HUES48 (cell line): ENCODE measurements at regions not wholly inside any gene's neighbourhood (a gene's known extent, or its start where the extent isn't known, plus 50 kb on each side); places are given as distances from the start of the nearest gene placed in this dataset.
"Not testable (repeated sequence)": the region's sequence is repeated elsewhere in the genome, so short reads cannot be mapped to it uniquely, and the experiment has no call there.

Experiments
- H3K27ac ChIP-seq: one replicate; pipeline ENCODE4 v1.7.0; 2013; ENCODE audit warnings: low read depth, low read length, inconsistent platforms
- H3K27me3 ChIP-seq: 2 replicates; pipeline ENCODE4 v1.6.1; 2013; ENCODE audit warnings: mild to moderate bottlenecking, low read length; ENCODE audit not compliant: control insufficient read depth, insufficient read depth
- H3K36me3 ChIP-seq: 2 replicates; pipeline ENCODE4 v1.6.1; 2013; ENCODE audit warnings: low read length; ENCODE audit not compliant: control insufficient read depth, insufficient read depth
- H3K4me1 ChIP-seq: 2 replicates; pipeline ENCODE4 v1.6.1; 2013; ENCODE audit warnings: mild to moderate bottlenecking, low read length; ENCODE audit not compliant: control insufficient read depth, insufficient read depth
- H3K4me3 ChIP-seq: 2 replicates; pipeline ENCODE4 v1.5.1; 2013; ENCODE audit warnings: mild to moderate bottlenecking, low read depth, low read length
- H3K9ac ChIP-seq: 2 replicates; pipeline ENCODE4 v1.6.1; 2013; ENCODE audit warnings: mild to moderate bottlenecking, low read depth, low read length, moderate library complexity
- H3K9me3 ChIP-seq: 2 replicates; pipeline ENCODE4 v1.6.1; 2013; ENCODE audit warnings: low read length; ENCODE audit not compliant: control insufficient read depth, insufficient read depth

- Histone ChIP-seq H3K27ac (no peak overlapping the region), H3K9ac (no peak overlapping the region)
Measured at GRCh38 chr20:52302736-52303135, 111.2 kb upstream of the ZFP64 start.

GRCh38 chr20:52302051-52302450, 110.5 kb upstream of the ZFP64 start:
- not testable (repeated sequence) for H3K9me3 ChIP-seq, H3K9ac ChIP-seq, H3K27ac ChIP-seq, H3K4me1 ChIP-seq, H3K36me3 ChIP-seq, H3K4me3 ChIP-seq, H3K27me3 ChIP-seq

More at GRCh38 chr20:52302736-52303135, 111.2 kb upstream of the ZFP64 start:
- Histone ChIP-seq H3K9me3 (no peaks in the 10 kb centered on the region), H3K27me3 (no peaks in the 10 kb centered on the region), H3K4me3 (no peak overlapping the region), H3K36me3 (no peaks in the 10 kb centered on the region), H3K4me1 (no peaks in the 10 kb centered on the region)

GRCh38 chr20:52295556-52295955, 104.0 kb upstream of the ZFP64 start:
- Histone ChIP-seq H3K27ac (no peak overlapping the region), H3K9me3 (no peaks in the 10 kb centered on the region), H3K36me3 (no peaks in the 10 kb centered on the region), H3K4me3 (no peak overlapping the region), H3K9ac (no peak overlapping the region), H3K27me3 (no peaks in the 10 kb centered on the region), H3K4me1 (no peaks in the 10 kb centered on the region)

- Histone ChIP-seq H3K4me1 (no peaks in the 10 kb centered on the region), H3K27ac (no peak overlapping the region), H3K36me3 (no peaks in the 10 kb centered on the region), H3K9ac (no peak overlapping the region), H3K9me3 (no peaks in the 10 kb centered on the region), H3K27me3 (no peaks in the 10 kb centered on the region), H3K4me3 (no peak overlapping the region)
Measured at GRCh38 chr20:52294106-52294628, 102.6 kb upstream of the ZFP64 start.

GRCh38 chr20:52291109-52291508, 99.5 kb upstream of the ZFP64 start:
- Histone ChIP-seq H3K4me1 (no peaks in the 10 kb centered on the region), H3K27ac (no peak overlapping the region), H3K36me3 (no peaks in the 10 kb centered on the region), H3K4me3 (no peak overlapping the region), H3K9me3 (no peaks in the 10 kb centered on the region), H3K27me3 (no peaks in the 10 kb centered on the region), H3K9ac (no peak overlapping the region)

GRCh38 chr20:52290569-52290968, 99.0 kb upstream of the ZFP64 start:
- no peaks in the 10 kb centered on the region for H3K27me3 ChIP-seq
- no peaks in the 10 kb centered on the region for H3K9me3 ChIP-seq
- H3K27ac ChIP-seq = no peak overlapping the region
- no peak overlapping the region for H3K4me3 ChIP-seq
- no peak overlapping the region for H3K9ac ChIP-seq
- no peaks in the 10 kb centered on the region for H3K36me3 ChIP-seq
- H3K4me1 ChIP-seq = no peaks in the 10 kb centered on the region

GRCh38 chr20:52289956-52290565, 98.5 kb upstream of the ZFP64 start:
- H3K4me3 ChIP-seq = no peak overlapping the region
- H3K4me1 ChIP-seq = no peaks in the 10 kb centered on the region

GRCh38 chr20:52280407-52280806, 88.8 kb upstream of the ZFP64 start:
- no peak overlapping the region for H3K27ac ChIP-seq
- no peaks in the 10 kb centered on the region for H3K4me1 ChIP-seq
- no peak overlapping the region for H3K9ac ChIP-seq
- no peak overlapping the region for H3K4me3 ChIP-seq
- no peaks in the 10 kb centered on the region for H3K36me3 ChIP-seq
- H3K9me3 ChIP-seq = no peaks in the 10 kb centered on the region
- no peaks in the 10 kb centered on the region for H3K27me3 ChIP-seq

More at GRCh38 chr20:52289956-52290565, 98.5 kb upstream of the ZFP64 start:
- no peaks in the 10 kb centered on the region for H3K27me3 ChIP-seq
- H3K27ac ChIP-seq = no peak overlapping the region
- no peak overlapping the region for H3K9ac ChIP-seq
- no peaks in the 10 kb centered on the region for H3K36me3 ChIP-seq
- H3K9me3 ChIP-seq = no peaks in the 10 kb centered on the region

GRCh38 chr20:52279706-52280105, 88.1 kb upstream of the ZFP64 start:
- Histone ChIP-seq H3K4me3 (no peak overlapping the region), H3K9me3 (no peaks in the 10 kb centered on the region), H3K27ac (no peak overlapping the region), H3K9ac (no peak overlapping the region), H3K27me3 (no peaks in the 10 kb centered on the region), H3K36me3 (no peaks in the 10 kb centered on the region), H3K4me1 (no peaks in the 10 kb centered on the region)

GRCh38 chr20:52275181-52275691, 83.7 kb upstream of the ZFP64 start:
- H3K27me3 ChIP-seq = no peaks in the 10 kb centered on the region
- no peak overlapping the region for H3K4me3 ChIP-seq
- H3K27ac ChIP-seq = no peak overlapping the region
- no peak overlapping the region for H3K9ac ChIP-seq
- no peaks in the 10 kb centered on the region for H3K9me3 ChIP-seq
- no peaks in the 10 kb centered on the region for H3K36me3 ChIP-seq
- H3K4me1 ChIP-seq = no peaks in the 10 kb centered on the region

GRCh38 chr20:52270696-52271095, 79.1 kb upstream of the ZFP64 start:
- no peaks in the 10 kb centered on the region for H3K36me3 ChIP-seq
- H3K4me3 ChIP-seq = no peak overlapping the region
- no peak overlapping the region for H3K27ac ChIP-seq
- no peak overlapping the region for H3K9ac ChIP-seq
- no peaks in the 10 kb centered on the region for H3K27me3 ChIP-seq
- H3K4me1 ChIP-seq = no peaks in the 10 kb centered on the region
- no peaks in the 10 kb centered on the region for H3K9me3 ChIP-seq
